Neuron (in vitro differentiated cells): ENCODE measurements at regions not wholly inside any gene's neighbourhood (a gene's known extent, or its start where the extent isn't known, plus 50 kb on each side); places are given as distances from the start of the nearest gene placed in this dataset.

Source experiments
- H2AFZ ChIP-seq: one replicate; pipeline ENCODE4 v1.6.1; 2013; ENCODE audit warnings: low read depth, mild to moderate bottlenecking, inconsistent platforms, low read length, moderate library complexity
- H3K27me3 ChIP-seq: one replicate; pipeline ENCODE4 v1.6.1; 2013; ENCODE audit warnings: low read length; ENCODE audit not compliant: insufficient read depth
- H3K36me3 ChIP-seq: one replicate; pipeline ENCODE4 v1.6.1; 2013; ENCODE audit warnings: low read length; ENCODE audit not compliant: insufficient read depth
- H3K4me1 ChIP-seq: one replicate; pipeline ENCODE4 v1.6.1; 2013; ENCODE audit warnings: low read length; ENCODE audit not compliant: insufficient read depth
- H3K4me3 ChIP-seq: 2 replicates; pipeline ENCODE4 v1.5.1; 2013; ENCODE audit warnings: mild to moderate bottlenecking, low read length, moderate library complexity
- H3K9me3 ChIP-seq: one replicate; pipeline ENCODE4 v1.6.1; 2013; ENCODE audit warnings: low read length

DNA sequence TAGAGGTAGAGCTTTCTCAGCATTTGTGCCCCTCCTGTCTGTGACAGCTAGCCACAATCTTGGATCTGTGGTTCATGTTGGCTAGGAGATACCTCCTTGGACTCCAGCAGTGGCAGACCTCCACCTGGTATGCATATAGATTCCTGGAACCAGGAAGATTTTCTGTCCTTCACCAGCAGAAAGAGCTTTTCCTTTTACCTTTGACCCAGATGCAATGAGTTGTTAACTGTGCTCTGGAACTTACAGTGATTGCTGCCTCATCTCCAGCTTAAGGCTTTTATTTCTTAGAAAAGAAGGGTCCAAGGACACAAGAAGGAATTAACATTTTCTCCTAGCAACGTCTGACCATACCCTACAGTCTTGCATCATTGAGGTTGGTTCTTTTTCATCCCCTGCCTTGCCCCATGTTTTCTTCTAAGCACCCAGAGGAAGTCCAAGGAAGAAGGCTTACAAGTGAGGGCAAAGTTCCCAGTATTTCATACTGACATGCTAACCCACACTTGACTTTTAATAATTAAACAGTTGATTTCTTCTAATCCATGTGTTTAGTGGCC is 217.1 kb upstream of the ARHGAP24 start:
- H3K4me3 ChIP-seq, result no peak overlapping the region

DNA sequence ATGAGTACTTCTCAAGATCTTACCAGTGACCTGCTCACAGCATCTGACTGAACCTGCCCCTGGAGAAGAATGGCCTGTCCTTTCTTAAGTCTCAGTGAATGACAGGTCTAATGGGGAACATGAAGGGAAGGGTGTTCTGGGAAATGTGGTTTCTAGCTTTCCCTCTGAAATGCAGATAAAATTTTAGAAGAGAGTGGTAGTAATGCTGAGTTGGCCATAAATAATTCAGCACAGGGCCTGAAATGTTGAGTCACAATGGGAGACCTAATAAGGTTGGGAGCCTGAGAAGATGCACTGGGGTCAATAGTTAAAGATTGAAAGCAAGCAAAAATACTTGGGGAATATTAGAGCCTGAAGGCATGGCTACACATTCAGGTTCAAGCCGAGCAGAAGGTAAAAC is 214.9 kb upstream of the ARHGAP24 start:
- no peaks in the 10 kb centered on the region for H3K4me1 ChIP-seq
- H3K4me3 ChIP-seq, result no peak overlapping the region
- no peaks in the 10 kb centered on the region for H3K27me3 ChIP-seq
- no peaks in the 10 kb centered on the region for H3K9me3 ChIP-seq
- no peak overlapping the region for H2AFZ ChIP-seq
- H3K36me3 ChIP-seq, result no peaks in the 10 kb centered on the region

More for the DNA sequence above, 217.1 kb upstream of the ARHGAP24 start:
- H3K27me3 ChIP-seq, result no peaks in the 10 kb centered on the region
- H3K4me1 ChIP-seq, result no peaks in the 10 kb centered on the region
- no peaks in the 10 kb centered on the region for H3K9me3 ChIP-seq
- no peak overlapping the region for H2AFZ ChIP-seq
- H3K36me3 ChIP-seq, result no peaks in the 10 kb centered on the region

DNA sequence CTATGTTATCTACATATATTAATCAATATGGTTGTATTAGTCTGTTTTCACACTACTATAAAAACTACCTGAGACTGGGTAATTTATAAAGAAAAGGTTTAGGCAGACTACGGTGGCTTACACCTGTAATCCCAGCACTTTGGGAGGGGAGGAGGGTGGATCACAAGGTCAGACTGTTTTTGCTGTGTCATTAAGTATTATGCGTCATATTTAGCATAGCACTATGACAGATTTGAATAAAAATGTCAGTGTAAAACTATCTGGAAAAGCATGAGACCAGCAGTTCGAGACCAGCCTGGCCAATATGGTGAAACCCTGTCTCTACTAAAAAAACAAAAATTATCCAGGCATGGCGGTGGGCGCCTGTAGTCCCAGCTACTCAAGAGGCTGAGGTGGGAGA is 209.7 kb upstream of the ARHGAP24 start:
- no peaks in the 10 kb centered on the region for H3K36me3 ChIP-seq

DNA sequence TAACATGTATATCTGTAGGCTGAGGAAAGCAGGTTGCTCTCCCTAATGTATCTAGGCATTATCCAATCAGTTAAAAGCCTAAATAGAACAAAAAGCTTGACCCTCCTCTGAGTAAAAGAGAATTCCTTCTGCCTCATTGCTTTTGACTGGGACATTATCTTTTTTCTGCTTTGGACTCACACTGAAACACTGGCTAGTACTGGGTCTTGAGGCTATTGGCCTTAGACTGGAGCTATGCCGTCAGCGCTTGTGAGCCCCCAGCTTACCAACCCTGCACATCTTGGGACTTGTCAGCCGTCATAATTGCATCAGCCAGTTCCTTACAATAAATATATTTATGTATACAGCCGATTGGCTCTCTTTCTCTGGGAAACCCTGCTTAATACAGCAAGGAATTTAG is 206.8 kb upstream of the ARHGAP24 start:
- Histone ChIP-seq H3K9me3 (no peaks in the 10 kb centered on the region), H3K4me3 (no peak overlapping the region), H3K27me3 (no peaks in the 10 kb centered on the region), H2AFZ (no peak overlapping the region), H3K36me3 (no peaks in the 10 kb centered on the region), H3K4me1 (peaks cover 4% of the 10 kb centered on the region)

More for the DNA sequence above, 209.7 kb upstream of the ARHGAP24 start:
- H3K4me1 ChIP-seq, result peaks cover 4% of the 10 kb centered on the region
- no peaks in the 10 kb centered on the region for H3K27me3 ChIP-seq
- H2AFZ ChIP-seq, result no peak overlapping the region
- no peak overlapping the region for H3K4me3 ChIP-seq
- no peaks in the 10 kb centered on the region for H3K9me3 ChIP-seq

DNA sequence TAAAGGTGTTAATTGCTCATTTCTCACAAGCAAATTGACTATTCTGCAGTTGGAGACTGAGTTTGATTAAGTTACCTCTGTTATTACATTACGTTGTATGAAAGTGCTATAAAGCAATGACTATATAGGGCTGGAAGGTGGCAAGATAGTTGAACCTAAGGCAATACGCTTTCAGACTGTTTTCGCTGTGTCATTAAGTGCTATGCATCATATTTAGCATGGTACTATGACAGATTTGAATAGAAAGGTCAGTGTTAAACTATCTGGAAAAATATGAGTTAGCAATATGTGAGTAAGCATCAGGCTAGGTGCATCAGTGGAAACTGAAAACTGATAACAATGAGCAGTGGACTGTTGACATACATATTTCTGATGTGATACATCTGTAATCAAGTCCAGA is 206.0 kb upstream of the ARHGAP24 start:
- H3K27me3 ChIP-seq, result no peaks in the 10 kb centered on the region
- peaks cover 4% of the 10 kb centered on the region for H3K4me1 ChIP-seq
- no peak overlapping the region for H3K4me3 ChIP-seq
- H3K36me3 ChIP-seq, result no peaks in the 10 kb centered on the region
- no peaks in the 10 kb centered on the region for H3K9me3 ChIP-seq
- no peak overlapping the region for H2AFZ ChIP-seq

DNA sequence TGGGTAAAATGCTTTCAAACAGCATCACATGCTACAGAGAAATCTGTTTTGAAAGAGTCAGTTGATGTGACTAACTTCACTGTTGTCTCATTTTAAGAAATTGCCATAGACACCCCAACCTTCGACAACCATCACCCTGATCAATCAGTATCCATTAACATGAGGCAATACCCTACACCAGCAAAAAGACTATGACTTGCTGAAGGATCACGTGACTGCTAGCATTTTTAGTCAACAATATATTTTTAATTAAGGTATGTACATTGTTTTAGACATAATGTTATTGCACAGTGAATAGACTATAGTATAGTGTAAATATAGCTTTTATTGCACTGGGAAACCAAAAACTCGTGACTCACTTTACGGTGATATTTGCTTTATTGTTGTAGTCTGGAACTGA is 200.0 kb upstream of the ARHGAP24 start:
- no peaks in the 10 kb centered on the region for H3K9me3 ChIP-seq
- H2AFZ ChIP-seq, result no peak overlapping the region
- no peaks in the 10 kb centered on the region for H3K4me1 ChIP-seq
- H3K27me3 ChIP-seq, result no peaks in the 10 kb centered on the region
- H3K36me3 ChIP-seq, result no peaks in the 10 kb centered on the region
- no peak overlapping the region for H3K4me3 ChIP-seq

DNA sequence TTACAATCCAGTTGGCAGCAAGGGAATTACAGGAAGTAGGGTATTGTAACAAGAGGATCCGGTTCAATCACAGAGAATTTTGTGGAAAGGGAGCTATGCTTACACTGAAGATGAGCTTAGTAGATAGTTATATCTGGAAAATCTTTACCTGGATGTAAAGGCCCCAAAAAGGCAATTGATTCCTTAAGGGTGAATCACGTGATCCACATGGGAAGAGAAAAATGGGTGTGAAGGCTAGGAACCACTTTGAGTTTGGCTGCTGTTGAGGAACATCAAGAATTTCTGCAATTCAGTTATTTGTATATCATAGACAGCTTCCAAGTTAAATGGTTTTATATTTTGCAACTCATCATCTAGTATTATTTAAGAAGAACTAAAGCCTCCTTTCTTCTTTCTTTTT is 194.0 kb upstream of the ARHGAP24 start:
- H3K4me3 ChIP-seq, result no peak overlapping the region
- peaks cover 10% of the 10 kb centered on the region for H3K4me1 ChIP-seq
- no peaks in the 10 kb centered on the region for H3K27me3 ChIP-seq
- no peaks in the 10 kb centered on the region for H3K36me3 ChIP-seq
- no peaks in the 10 kb centered on the region for H3K9me3 ChIP-seq
- H2AFZ ChIP-seq, result no peak overlapping the region

DNA sequence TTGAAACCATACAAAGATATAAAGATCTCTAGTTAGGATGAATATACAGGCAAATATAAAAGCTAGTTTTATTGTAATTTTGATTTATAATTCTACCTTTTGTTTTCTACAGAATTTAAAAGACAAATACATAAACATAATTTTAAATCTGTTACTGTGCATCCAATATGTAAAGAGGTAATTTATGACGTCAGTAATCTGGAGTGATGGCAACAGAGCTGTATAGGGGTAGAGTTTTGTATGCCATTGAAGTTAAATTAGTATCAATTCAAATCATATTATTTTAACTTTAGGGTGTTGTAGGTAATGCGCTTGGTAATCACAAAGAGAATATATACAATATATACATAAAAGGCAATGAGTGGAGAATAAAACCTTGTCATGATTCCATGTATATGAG is 183.7 kb upstream of the ARHGAP24 start:
- no peaks in the 10 kb centered on the region for H3K4me1 ChIP-seq
- no peak overlapping the region for H2AFZ ChIP-seq

DNA sequence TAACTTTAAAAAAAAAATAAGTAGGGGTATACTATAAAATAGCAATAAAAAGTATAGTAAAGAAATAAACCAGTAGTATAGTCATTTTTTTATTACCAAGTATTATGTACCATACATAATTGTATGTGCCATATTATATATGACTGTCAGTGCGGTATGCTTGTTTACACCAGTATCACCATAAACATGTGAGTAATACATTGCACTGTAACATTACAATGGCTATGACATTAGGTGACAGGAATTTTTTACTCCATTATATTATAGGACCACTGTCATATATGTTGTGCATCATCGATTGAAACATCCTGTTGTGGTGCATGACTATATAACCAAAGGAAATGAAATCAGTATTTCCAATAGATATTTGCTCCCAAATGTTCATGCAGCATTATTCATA is 176.9 kb upstream of the ARHGAP24 start:
- peaks cover 6% of the 10 kb centered on the region for H3K4me1 ChIP-seq
- H2AFZ ChIP-seq, result no peak overlapping the region
- no peaks in the 10 kb centered on the region for H3K27me3 ChIP-seq
- H3K36me3 ChIP-seq, result no peaks in the 10 kb centered on the region
- H3K4me3 ChIP-seq, result no peak overlapping the region
- no peaks in the 10 kb centered on the region for H3K9me3 ChIP-seq

More for the DNA sequence above, 183.7 kb upstream of the ARHGAP24 start:
- no peaks in the 10 kb centered on the region for H3K27me3 ChIP-seq
- H3K4me3 ChIP-seq, result no peak overlapping the region
- no peaks in the 10 kb centered on the region for H3K9me3 ChIP-seq
- H3K36me3 ChIP-seq, result no peaks in the 10 kb centered on the region

DNA sequence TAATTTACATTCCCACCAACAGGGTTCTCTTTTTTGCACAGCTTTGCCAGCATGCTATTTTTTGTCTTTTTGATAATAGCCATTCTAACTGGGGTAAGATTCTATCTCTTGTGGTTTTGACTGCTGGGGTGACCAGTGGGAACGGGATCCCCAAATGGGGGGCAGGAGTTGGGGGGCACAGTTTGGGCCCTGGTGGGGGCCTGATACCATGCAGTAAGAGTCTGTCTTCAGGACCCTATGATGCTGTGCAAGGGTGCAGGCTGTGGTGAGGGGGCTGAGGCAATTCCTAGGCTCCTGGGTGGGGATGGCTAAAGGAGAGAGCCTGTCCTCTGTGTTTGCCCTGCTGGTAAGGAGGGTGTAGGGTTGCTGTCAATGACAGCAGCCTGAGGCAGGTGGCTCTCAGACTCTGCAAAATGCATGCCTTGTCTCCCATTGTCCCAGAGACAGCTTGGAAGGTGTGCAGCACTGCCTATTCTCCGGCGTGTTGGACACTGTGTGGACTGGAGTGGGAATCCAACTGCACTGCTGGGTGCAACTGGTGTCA is 172.7 kb upstream of the ARHGAP24 start:
- no peak overlapping the region for H2AFZ ChIP-seq

DNA sequence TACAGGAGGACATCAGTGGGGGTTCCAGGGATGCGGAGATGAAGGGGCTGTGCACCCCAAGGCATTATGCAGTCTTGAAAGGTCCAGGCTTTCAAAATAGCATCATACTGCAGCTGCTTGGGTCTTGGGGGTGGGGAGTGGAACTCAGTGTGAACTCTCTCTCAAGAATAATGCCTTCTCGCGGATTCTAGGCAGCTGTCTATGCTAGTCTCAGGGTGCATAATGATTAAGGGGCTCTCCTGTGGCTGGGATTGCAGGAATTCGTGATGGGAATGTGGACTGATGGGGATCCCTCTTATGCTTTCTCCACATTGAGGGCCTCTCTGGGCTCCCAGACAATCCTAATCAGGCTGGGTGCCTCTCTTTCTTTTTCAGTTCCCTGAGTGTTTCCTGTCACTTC is 172.2 kb upstream of the ARHGAP24 start:
- no peaks in the 10 kb centered on the region for H3K9me3 ChIP-seq
- no peaks in the 10 kb centered on the region for H3K36me3 ChIP-seq
- no peak overlapping the region for H2AFZ ChIP-seq
- peaks cover 8% of the 10 kb centered on the region for H3K4me1 ChIP-seq
- H3K27me3 ChIP-seq, result no peaks in the 10 kb centered on the region
- no peak overlapping the region for H3K4me3 ChIP-seq

More for the DNA sequence above, 172.7 kb upstream of the ARHGAP24 start:
- Histone ChIP-seq H3K4me1 (peaks cover 8% of the 10 kb centered on the region), H3K9me3 (no peaks in the 10 kb centered on the region), H3K4me3 (no peak overlapping the region), H3K27me3 (no peaks in the 10 kb centered on the region), H3K36me3 (no peaks in the 10 kb centered on the region)

DNA sequence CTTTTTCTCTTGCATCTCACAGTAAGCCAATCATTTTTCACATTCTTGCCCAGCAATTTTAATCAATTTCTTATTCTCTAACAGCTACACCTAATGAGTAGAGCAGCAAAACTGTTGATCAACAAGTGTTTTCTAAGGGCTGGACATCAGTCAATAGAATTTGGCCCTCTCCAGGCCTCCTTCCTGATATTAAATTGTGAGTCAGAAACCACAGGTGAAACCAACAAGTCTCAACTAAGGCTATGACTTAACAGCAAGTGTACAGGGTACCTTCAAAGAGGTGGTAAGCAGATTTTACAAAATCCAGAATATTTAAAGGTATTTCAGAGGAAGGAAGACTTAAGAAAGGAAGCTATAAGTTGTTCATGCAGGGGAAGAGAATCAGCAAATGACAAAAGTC is 156.5 kb upstream of the ARHGAP24 start:
- Histone ChIP-seq H3K27me3 (no peaks in the 10 kb centered on the region), H3K4me1 (no peaks in the 10 kb centered on the region), H2AFZ (no peak overlapping the region), H3K4me3 (no peak overlapping the region), H3K9me3 (peaks cover 5% of the 10 kb centered on the region), H3K36me3 (no peaks in the 10 kb centered on the region)

DNA sequence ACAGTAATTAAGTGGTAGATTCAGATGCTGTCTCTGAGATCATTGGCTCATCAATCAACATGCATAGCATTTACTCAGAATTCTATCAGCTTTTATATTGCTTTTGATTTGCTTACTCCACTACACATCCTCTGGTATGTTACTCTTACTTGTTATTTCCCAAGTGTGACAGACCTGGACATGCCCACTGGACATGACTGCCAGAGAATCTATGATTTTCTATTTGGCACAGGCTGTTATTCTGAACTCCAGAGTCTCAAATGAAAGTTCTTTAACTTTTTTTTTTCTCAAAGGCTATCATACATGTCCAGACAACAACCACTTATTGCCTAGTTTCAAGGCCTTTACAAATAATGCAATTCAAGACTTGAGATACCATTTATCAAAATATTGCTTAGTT is 116.1 kb upstream of the ARHGAP24 start:
- H3K36me3 ChIP-seq, result no peaks in the 10 kb centered on the region
- H3K4me3 ChIP-seq, result no peak overlapping the region
- no peaks in the 10 kb centered on the region for H3K27me3 ChIP-seq
- no peaks in the 10 kb centered on the region for H3K4me1 ChIP-seq
- H2AFZ ChIP-seq, result no peak overlapping the region
- H3K9me3 ChIP-seq, result no peaks in the 10 kb centered on the region

DNA sequence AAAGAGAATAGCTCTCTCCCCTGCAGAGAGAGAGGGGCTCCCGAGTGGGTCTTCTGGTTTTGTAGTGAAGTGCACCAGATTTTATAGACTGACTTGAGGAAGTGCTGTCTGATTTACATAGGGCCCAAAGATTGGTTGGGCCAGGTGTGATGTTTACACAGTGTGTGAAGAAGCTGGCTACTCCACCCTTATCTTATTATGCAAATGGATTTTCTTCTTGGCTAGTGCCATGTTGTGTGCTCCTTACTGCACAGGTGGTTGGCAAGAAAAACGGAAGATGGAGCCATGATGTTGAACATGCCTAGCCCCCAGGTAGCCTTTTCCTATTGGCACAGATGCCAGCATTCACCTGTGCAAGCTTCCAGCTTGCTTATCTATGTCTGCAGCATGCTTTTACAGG is 112.4 kb upstream of the ARHGAP24 start:
- Histone ChIP-seq H3K27me3 (peaks cover 4% of the 10 kb centered on the region), H3K36me3 (no peaks in the 10 kb centered on the region), H3K4me1 (no peaks in the 10 kb centered on the region), H3K9me3 (no peaks in the 10 kb centered on the region), H2AFZ (no peak overlapping the region), H3K4me3 (no peak overlapping the region)
